Fibroblast of villous mesenchyme (primary cell): ENCODE measurements at regions not wholly inside any gene's neighbourhood (a gene's known extent, or its start where the extent isn't known, plus 50 kb on each side); places are given as distances from the start of the nearest gene placed in this dataset.

Source experiments
- DNase-seq: peaks from one replicate; pipeline ENCODE4 v3.0.0-alpha.2; 2010; ENCODE audit warnings: low read depth
- H3K4me3 ChIP-seq: 2 replicates; pipeline ENCODE4 v1.5.1; 2011; ENCODE audit warnings: low read depth, mild to moderate bottlenecking, low read length
- TF ChIP-seq, protein P1 (sequence below): IDR thresholded peaks from 2 replicates; pipeline ENCODE4 v1.5.1; 2012; ENCODE audit warnings: low read depth, mild to moderate bottlenecking, low read length; ENCODE audit not compliant: insufficient read depth

DNA sequence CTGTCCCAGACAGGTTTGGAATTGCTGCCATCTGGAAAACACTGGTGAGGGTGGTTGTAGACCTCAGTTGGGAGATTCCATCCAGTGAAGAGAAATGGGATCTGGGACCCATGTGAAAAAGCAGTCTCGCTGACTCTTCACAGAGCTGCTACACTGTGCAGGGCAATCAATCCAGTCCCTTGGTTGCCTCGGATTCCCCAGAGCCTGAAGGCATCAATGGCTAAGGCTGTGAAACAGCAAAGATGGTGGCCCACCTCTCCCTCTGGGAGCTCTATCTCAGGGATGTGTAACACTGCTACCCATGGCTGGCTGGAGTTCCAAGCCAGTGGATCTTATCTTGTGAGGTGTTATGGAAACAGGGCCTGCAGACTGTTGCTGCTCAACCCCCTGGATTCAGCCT is 256.1 kb downstream of the TMEM38B start:
- TF ChIP-seq, protein P1, sequence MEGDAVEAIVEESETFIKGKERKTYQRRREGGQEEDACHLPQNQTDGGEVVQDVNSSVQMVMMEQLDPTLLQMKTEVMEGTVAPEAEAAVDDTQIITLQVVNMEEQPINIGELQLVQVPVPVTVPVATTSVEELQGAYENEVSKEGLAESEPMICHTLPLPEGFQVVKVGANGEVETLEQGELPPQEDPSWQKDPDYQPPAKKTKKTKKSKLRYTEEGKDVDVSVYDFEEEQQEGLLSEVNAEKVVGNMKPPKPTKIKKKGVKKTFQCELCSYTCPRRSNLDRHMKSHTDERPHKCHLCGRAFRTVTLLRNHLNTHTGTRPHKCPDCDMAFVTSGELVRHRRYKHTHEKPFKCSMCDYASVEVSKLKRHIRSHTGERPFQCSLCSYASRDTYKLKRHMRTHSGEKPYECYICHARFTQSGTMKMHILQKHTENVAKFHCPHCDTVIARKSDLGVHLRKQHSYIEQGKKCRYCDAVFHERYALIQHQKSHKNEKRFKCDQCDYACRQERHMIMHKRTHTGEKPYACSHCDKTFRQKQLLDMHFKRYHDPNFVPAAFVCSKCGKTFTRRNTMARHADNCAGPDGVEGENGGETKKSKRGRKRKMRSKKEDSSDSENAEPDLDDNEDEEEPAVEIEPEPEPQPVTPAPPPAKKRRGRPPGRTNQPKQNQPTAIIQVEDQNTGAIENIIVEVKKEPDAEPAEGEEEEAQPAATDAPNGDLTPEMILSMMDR = no peak
- no peak for DNase-seq
- no peak overlapping the region for H3K4me3 ChIP-seq

DNA sequence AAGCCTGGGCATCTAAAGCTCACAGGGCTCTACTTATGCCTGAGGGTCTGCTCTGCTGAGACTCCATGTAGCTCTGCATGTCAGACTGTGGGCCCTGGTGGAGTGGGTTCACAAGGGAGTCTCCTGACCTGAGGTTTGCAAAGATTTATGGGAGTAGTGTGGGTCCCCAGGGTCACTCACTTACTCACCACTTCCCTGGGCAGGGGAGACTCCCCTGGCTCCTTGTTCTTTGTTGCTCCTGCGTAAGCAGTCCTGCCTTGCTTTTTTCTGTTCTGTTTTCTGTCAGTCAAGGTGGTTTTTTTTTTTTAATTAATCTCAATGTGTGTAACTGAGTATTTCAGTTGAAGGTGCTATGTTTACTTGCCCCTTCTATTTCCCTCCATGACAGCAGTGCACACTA is 256.6 kb downstream of the TMEM38B start:
- H3K4me3 ChIP-seq = no peak overlapping the region
- TF ChIP-seq, protein P1 = no peak
- no peak for DNase-seq

DNA sequence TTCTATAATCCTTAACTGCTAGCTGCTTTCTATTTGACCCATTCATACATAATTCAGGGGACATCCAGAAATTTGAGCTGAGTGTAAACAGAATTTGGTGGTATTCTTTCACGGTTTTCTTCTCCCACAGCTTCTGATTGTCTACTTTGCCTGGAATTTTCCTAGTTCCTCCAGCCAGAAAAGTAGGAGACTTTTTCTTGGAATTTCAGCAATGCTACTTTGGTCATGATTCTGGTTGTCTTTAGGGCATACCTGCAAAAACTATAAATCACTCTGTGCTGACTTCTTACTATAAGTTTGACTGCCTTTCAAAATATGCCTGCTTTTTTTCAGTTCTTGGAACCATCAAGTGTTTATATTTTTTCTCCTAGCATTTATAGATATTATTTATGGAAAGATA is 260.2 kb downstream of the TMEM38B start:
- H3K4me3 ChIP-seq = no peak overlapping the region
- DNase-seq = no peak
- TF ChIP-seq, protein P1 = no peak

DNA sequence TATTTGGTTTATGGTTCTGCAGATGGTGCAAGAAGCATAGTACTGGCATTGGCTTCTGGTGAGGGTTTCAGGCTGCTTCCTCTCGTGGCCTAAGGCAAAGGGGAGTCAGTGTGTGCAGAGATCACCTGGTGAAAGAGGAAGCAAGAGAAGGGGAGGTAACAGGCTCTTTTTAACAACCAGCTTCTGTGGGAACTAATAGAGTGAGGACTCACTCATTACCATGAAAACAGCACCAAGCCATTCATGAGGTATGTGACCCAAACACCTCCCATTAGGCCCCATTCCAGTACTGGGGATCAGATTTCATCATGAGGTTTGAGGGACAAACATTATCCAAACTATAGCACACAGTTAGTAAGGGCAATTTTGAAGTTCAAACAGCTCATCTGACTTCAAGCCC is 263.5 kb downstream of the TMEM38B start:
- H3K4me3 ChIP-seq = no peak overlapping the region
- DNase-seq = no peak
- TF ChIP-seq, protein P1 = no peak

DNA sequence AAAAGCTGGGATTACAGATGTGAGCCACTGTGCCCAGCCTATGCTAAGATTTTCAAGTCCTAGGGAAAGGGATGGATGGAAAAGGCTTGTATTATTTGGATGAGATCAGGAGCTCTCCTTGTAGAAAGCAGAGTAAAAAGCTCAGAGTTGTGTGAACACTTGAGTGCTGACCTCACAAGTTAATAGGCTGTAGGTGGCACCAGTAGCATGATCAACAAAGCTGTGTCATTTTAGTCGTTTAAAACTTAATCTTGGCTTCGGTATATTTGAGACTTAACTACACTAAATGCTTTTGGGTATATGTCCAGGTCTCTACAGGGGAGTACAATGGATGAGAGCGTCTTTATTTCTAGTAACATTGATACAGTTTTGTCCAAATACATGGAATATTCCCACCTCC is 264.2 kb downstream of the TMEM38B start:
- TF ChIP-seq, protein P1 = no peak
- no peak for DNase-seq
- no peak overlapping the region for H3K4me3 ChIP-seq

DNA sequence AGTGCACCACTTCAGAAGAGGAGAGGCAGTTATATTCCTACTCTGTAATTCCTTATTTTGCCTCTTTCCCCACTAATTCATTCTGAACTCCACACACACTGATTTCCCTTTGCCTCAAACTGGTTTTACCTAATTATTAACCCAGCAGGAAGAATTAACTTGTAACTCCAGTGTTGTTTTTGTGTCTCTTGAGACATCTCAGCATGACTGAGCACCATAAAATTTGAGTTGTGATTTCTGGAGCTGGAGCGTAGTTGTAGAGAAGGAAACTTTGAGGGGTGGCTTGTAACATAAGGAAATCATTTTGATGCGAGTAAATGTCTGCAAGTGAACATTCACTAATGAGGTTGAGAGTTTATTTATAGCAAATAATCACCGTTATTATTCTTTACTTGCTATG is 265.2 kb downstream of the TMEM38B start:
- no peak for DNase-seq
- TF ChIP-seq, protein P1 = no peak
- H3K4me3 ChIP-seq = no peak overlapping the region

DNA sequence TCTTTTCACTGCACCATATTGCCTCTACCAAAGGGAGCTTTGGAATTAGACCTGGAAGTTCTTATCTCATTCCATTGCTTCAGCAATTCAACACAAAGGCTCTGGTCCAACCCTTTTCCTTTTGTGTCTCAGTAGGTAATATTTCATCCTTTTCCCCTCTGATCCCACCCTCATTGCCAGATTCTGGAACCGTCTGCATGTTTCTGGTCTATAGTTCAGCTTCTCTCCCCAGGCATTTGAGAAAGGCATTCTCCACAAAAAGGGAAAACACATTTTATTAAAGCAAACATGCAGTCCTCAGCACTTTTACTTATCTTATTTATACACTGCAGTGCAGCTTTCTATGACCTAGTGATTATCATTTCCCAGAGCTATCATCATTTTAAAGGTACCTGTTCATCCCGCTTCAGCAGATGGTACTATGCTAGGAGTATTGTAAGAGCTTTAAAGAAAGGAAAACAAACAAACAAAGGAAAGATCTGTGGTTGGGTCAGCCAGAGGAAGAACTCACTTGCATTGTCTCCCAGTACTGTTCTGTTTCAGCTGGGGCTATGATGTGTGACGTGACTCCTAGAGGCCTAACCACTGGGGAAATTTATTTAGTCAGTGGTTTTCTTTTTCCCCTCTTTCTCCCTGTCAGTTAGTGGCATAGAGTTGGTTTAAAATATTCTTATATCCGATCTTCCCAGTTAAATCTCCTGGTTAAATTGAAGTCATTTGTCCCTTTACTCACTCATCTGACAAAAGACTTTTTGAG is 269.2 kb downstream of the TMEM38B start:
- no peak for DNase-seq
- TF ChIP-seq, protein P1 = no peak
- no peak overlapping the region for H3K4me3 ChIP-seq
